GM13977 (cell line): ENCODE measurements at regions not wholly inside any gene's neighbourhood (a gene's known extent, or its start where the extent isn't known, plus 50 kb on each side); places are given as distances from the start of the nearest gene placed in this dataset.

Source experiments
- DNase-seq: peaks from one replicate; pipeline ENCODE4 v3.0.0; 2012; ENCODE audit warnings: low spot score
- CTCF ChIP-seq: IDR thresholded peaks from 2 replicates; pipeline ENCODE4 v1.5.1; 2012; ENCODE audit warnings: mild to moderate bottlenecking, control low read depth; ENCODE audit not compliant: insufficient read depth; ENCODE audit errors: extremely low read depth, missing control alignments
- in situ Hi-C: fragments of 300-500 bp; cut with MboI; formaldehyde crosslinking; loops from one replicate; pipeline ENCODE4 v1.12.0; 2022; ENCODE audit warnings: low sequenced_read_pairs, low pct_unique_long_range_greater_than_20kb, mixed read lengths, inconsistent platforms; ENCODE audit not compliant: unreplicated experiment

GRCh38 chr14:97428808-97429440 lies 631.7 kb downstream of the VRK1 start:
- TF ChIP-seq CTCF, result no peak
- in situ Hi-C loops, result no loop called here
- no peak for DNase-seq

GRCh38 chr14:97432586-97432985 lies 635.4 kb downstream of the VRK1 start:
- DNase-seq, result no peak
- in situ Hi-C loops, result no loop called here
- no peak for TF ChIP-seq CTCF

- TF ChIP-seq CTCF, result no peak
- no peak for DNase-seq
- in situ Hi-C loops, result no loop called here
Observed at GRCh38 chr14:97441740-97442362, 644.7 kb downstream of the VRK1 start.

GRCh38 chr14:97442363-97442762 lies 645.2 kb downstream of the VRK1 start:
- no peak for TF ChIP-seq CTCF
- in situ Hi-C loops, result no loop called here
- no peak for DNase-seq

- DNase-seq, result no peak
- in situ Hi-C loops, result no loop called here
- TF ChIP-seq CTCF, result no peak
Observed at GRCh38 chr14:97443412-97443811, 646.2 kb downstream of the VRK1 start.

GRCh38 chr14:97444248-97444647 lies 647.1 kb downstream of the VRK1 start:
- in situ Hi-C loops, result no loop called here

More at GRCh38 chr14:97444248-97444647, 647.1 kb downstream of the VRK1 start:
- no peak for DNase-seq
- no peak for TF ChIP-seq CTCF
